ENCODE measurements at regions not wholly inside any gene's neighbourhood (a gene's known extent, or its start where the extent isn't known, plus 50 kb on each side); places are given as distances from the start of the nearest gene placed in this dataset.

DNA sequence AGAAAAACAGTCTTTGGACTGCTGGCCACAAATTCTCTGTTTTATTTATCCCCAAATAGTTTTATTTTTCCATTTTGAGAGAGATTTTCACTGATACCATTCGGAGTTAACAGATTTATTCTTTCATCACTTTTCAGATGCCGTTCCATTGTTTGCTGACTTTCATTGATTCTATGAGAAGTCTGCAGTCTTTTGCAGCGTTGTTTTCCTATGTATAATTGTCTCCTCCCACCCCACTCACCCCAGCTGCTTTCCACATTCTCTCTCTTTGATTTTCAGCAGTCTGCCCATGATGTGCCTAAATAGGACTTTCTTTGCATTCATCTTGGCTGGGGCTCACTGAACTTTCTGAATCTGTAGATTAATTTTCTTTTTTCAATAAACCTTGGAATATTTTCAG is 107.6 kb downstream of the C9orf50 start:
- no peak overlapping the region for H3K27ac ChIP-seq (ENCODE audit: low read depth in 1 of 2, low read length in 1 of 2)
- TF ChIP-seq, protein P1, sequence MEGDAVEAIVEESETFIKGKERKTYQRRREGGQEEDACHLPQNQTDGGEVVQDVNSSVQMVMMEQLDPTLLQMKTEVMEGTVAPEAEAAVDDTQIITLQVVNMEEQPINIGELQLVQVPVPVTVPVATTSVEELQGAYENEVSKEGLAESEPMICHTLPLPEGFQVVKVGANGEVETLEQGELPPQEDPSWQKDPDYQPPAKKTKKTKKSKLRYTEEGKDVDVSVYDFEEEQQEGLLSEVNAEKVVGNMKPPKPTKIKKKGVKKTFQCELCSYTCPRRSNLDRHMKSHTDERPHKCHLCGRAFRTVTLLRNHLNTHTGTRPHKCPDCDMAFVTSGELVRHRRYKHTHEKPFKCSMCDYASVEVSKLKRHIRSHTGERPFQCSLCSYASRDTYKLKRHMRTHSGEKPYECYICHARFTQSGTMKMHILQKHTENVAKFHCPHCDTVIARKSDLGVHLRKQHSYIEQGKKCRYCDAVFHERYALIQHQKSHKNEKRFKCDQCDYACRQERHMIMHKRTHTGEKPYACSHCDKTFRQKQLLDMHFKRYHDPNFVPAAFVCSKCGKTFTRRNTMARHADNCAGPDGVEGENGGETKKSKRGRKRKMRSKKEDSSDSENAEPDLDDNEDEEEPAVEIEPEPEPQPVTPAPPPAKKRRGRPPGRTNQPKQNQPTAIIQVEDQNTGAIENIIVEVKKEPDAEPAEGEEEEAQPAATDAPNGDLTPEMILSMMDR (IDR thresholded peaks at IDR 0.05; ENCODE audit: control extremely low read depth, extremely low read depth), result no peak
- no peaks in the 10 kb centered on the region for H3K4me1 ChIP-seq (ENCODE audit: control insufficient read depth in 5 of 5, insufficient read depth in 5 of 5, low read length in 5 of 5)
- no peaks in the 10 kb centered on the region for H3K36me3 ChIP-seq (ENCODE audit: control insufficient read depth in 4 of 4, insufficient read depth in 4 of 4, low read length in 4 of 4)
- DNase-seq, result no peak
- no peak for ATAC-seq (ENCODE audit: insufficient read depth, low FRiP score)
- no peak overlapping the region for H3K4me3 ChIP-seq
- H3K27me3 ChIP-seq (ENCODE audit: control insufficient read depth in 3 of 3, insufficient read depth in 3 of 3, low read length in 2 of 3), result no peaks in the 10 kb centered on the region
- H3K9ac ChIP-seq (ENCODE audit: insufficient read depth in 1 of 2, low read length in 2 of 2), result no peak overlapping the region
- 82 to 84% methylated on average over 3 of the region's 3 CpGs for WGBS, 2 donors
- H3K9me3 ChIP-seq (ENCODE audit: control insufficient read depth in 4 of 4, insufficient read depth in 3 of 4, low read length in 3 of 4), result peaks cover 0 to 11% (median under 1%) of the 10 kb centered on the region in 4 donors

DNA sequence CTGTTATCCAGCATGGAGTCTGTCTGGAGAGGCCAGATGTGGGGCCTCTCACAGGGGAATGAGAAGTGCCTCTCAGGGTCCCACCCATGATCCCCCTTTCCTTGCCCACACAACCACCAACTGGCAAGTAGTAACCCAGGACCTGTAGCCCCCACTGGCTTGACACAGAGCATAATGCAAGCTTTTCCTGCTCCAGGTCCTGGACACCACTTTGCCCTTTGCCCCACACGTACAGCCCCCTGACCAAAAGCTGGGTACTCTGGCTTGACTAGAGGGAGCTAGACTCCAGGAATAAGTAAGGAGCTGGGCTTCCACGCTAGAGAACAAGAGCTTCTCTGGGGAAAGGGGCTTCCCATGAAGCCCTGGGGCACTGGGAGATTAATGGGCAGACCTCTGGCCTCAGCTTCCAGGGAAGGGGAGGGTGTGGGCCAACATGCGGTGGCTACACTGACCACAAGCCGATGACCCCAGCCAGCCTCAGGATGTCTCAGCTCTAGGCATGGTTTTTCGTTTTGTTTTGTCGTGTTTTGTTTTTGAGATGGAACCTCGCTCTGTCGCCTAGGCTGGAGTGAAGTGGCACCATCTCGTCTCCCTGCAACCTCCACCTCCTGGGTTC is 109.5 kb downstream of the C9orf50 start:
- Histone ChIP-seq H3K4me3 (no peak overlapping the region), H3K9ac (ENCODE audit: insufficient read depth in 1 of 2, low read length in 2 of 2) (no peak overlapping the region), H3K9me3 (ENCODE audit: control insufficient read depth in 4 of 4, insufficient read depth in 3 of 4, low read length in 3 of 4) (peaks cover 0 to 11% (median under 1%) of the 10 kb centered on the region in 4 donors), H3K27me3 (ENCODE audit: control insufficient read depth in 3 of 3, insufficient read depth in 3 of 3, low read length in 2 of 3) (no peaks in the 10 kb centered on the region), H3K36me3 (ENCODE audit: control insufficient read depth in 4 of 4, insufficient read depth in 4 of 4, low read length in 4 of 4) (no peaks in the 10 kb centered on the region), H3K4me1 (ENCODE audit: control insufficient read depth in 5 of 5, insufficient read depth in 5 of 5, low read length in 5 of 5) (peaks cover 0 to 3% (median 0%) of the 10 kb centered on the region in 5 donors), H3K27ac (ENCODE audit: low read depth in 1 of 2, low read length in 1 of 2) (no peak overlapping the region)
- no peak for ATAC-seq (ENCODE audit: insufficient read depth, low FRiP score)
- DNase-seq, result no peak
- 71 to 83% methylated on average over 9 of the region's 9 CpGs for WGBS, 2 donors
- TF ChIP-seq, protein P1 (IDR thresholded peaks at IDR 0.05; ENCODE audit: control extremely low read depth, extremely low read depth), result no peak

DNA sequence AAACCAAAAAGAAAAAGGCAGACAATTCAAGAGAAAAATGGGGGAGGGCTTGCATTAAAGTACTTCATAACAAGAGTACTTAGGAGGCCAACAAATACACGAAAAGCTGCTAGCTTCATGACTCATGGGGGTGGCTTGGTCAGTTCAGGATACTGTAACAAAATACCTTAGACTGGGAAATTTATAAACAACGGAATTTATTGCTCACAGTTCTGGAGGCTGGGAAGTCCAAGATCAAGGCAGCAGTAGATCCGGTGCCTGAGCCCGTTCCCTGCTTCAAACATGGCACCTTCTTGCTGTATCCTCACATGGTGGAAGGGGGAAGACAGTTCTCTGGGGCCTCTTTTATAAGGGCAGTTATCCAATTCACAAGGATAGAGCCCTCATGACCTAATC is 111.4 kb downstream of the C9orf50 start:
- DNase-seq (no peak), ATAC-seq (ENCODE audit: insufficient read depth, low FRiP score) (no peak)
- Histone ChIP-seq H3K27ac (ENCODE audit: low read depth in 1 of 2, low read length in 1 of 2) (no peak overlapping the region), H3K27me3 (ENCODE audit: control insufficient read depth in 3 of 3, insufficient read depth in 3 of 3, low read length in 2 of 3) (no peaks in the 10 kb centered on the region), H3K4me3 (no peak overlapping the region), H3K9ac (ENCODE audit: insufficient read depth in 1 of 2, low read length in 2 of 2) (no peak overlapping the region), H3K9me3 (ENCODE audit: control insufficient read depth in 4 of 4, insufficient read depth in 3 of 4, low read length in 3 of 4) (peaks cover 0 to 9% (median under 1%) of the 10 kb centered on the region in 4 donors), H3K4me1 (ENCODE audit: control insufficient read depth in 5 of 5, insufficient read depth in 5 of 5, low read length in 5 of 5) (peaks cover 0 to 13% (median 0%) of the 10 kb centered on the region in 5 donors), H3K36me3 (ENCODE audit: control insufficient read depth in 4 of 4, insufficient read depth in 4 of 4, low read length in 4 of 4) (peaks cover 0 to 6% (median 0%) of the 10 kb centered on the region in 4 donors)
- TF ChIP-seq, protein P1 (IDR thresholded peaks at IDR 0.05; ENCODE audit: control extremely low read depth, extremely low read depth), result no peak
- 65 to 80% methylated on average over 4 of the region's 4 CpGs for WGBS, 2 donors

DNA sequence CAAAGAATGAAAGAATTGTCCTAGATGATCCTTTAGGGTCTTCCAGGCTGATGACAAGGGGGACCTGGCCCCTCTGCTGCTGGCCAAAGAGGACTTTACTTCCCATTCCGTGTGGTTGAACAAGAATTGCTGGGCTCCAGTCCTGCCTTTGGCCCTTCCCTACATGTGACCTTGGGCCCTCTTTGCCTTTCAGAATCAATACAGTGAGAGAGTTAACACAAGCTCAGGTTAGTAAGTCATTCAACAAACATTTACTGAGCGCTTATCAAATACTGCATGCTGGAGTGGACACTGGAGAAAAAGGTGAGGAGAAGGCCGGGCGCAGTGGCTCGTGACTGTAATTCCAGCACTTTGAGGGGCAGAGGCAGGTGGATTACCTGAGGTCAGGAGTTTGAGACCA is 113.1 kb downstream of the C9orf50 start:
- TF ChIP-seq, protein P1 (IDR thresholded peaks at IDR 0.05; ENCODE audit: control extremely low read depth, extremely low read depth), result no peak
- H3K27me3 ChIP-seq (ENCODE audit: control insufficient read depth in 3 of 3, insufficient read depth in 3 of 3, low read length in 2 of 3), result no peaks in the 10 kb centered on the region
- H3K9ac ChIP-seq (ENCODE audit: insufficient read depth in 1 of 2, low read length in 2 of 2), result no peak overlapping the region
- 89% methylated on average over 5 of the region's 5 CpGs for WGBS, 2 donors
- DNase-seq (no peak), ATAC-seq (ENCODE audit: insufficient read depth, low FRiP score) (no peak)
- H3K36me3 ChIP-seq (ENCODE audit: control insufficient read depth in 4 of 4, insufficient read depth in 4 of 4, low read length in 4 of 4), result peaks cover 0 to 11% (median under 1%) of the 10 kb centered on the region in 4 donors
- peaks cover 0 to 2% (median under 1%) of the 10 kb centered on the region in 4 donors for H3K9me3 ChIP-seq (ENCODE audit: control insufficient read depth in 4 of 4, insufficient read depth in 3 of 4, low read length in 3 of 4)
- H3K4me1 ChIP-seq (ENCODE audit: control insufficient read depth in 5 of 5, insufficient read depth in 5 of 5, low read length in 5 of 5), result peaks cover 0 to 13% (median 0%) of the 10 kb centered on the region in 5 donors
- H3K4me3 ChIP-seq, result no peak overlapping the region
- H3K27ac ChIP-seq (ENCODE audit: low read depth in 1 of 2, low read length in 1 of 2), result no peak overlapping the region

Measured in lung (tissue), 11 donors.